HepG2 (cell line): ENCODE measurements at regions not wholly inside any gene's neighbourhood (a gene's known extent, or its start where the extent isn't known, plus 50 kb on each side); places are given as distances from the start of the nearest gene placed in this dataset.

Experiments
- ATF1 ChIP-seq: IDR thresholded peaks from 2 replicates; pipeline ENCODE4 v1.6.1; 2016; ENCODE audit warnings: mild to moderate bottlenecking, control low read depth
- BHLHE40 ChIP-seq: IDR thresholded peaks from 2 replicates; pipeline ENCODE4 v1.6.1; 2011; ENCODE audit warnings: low read length, improper control_type of control experiment
- EP300 ChIP-seq, 3 experiments: sonication (generic) in 1 of 3; formaldehyde crosslinking in 1 of 3; IDR thresholded peaks; 2 replicates each; pipeline versions ENCODE4 v1.5.1 to v1.6.1; 2011 to 2020; ENCODE audit warnings: low read depth in 2 of 3, low read length in 2 of 3, borderline replicate concordance in 1 of 3, improper control_type of control experiment in 1 of 3, mild to moderate bottlenecking in 1 of 3, missing genetic modification reagents in 1 of 3, moderate library complexity in 1 of 3
- HNRNPUL1 ChIP-seq: fragments of 200-400 bp; formaldehyde crosslinking; IDR thresholded peaks from 2 replicates; pipeline ENCODE4 v1.6.1; 2017; ENCODE audit warnings: low read depth, mild to moderate bottlenecking, low read length, moderate library complexity
- SMC3 ChIP-seq: IDR thresholded peaks from 2 replicates; pipeline ENCODE4 v1.6.1; 2011; ENCODE audit warnings: low read length, improper control_type of control experiment
- SRSF1 ChIP-seq: fragments of 200-400 bp; formaldehyde crosslinking; optimal IDR thresholded peaks from 2 replicates; pipeline ENCODE3; 2017; ENCODE audit warnings: mild to moderate bottlenecking, low read depth, low read length, moderate library complexity
- ZHX1 ChIP-seq: sonication (generic); formaldehyde crosslinking; IDR thresholded peaks from 2 replicates; pipeline ENCODE4 v1.8.1; 2022; ENCODE audit warnings: low read depth, mild to moderate bottlenecking, missing genetic modification reagents

- no peak for TF ChIP-seq BHLHE40
- no peak for TF ChIP-seq EP300 (IDR thresholded peaks at IDR 0.05; ENCODE audit: low read depth in 2 of 2, low read length in 2 of 2)
- no peak for TF ChIP-seq EP300 (CRISPR knock-in tag; IDR thresholded peaks at IDR 0.05; ENCODE audit: borderline replicate concordance)
- no peak for TF ChIP-seq SMC3
- TF ChIP-seq ZHX1 (CRISPR knock-in tag), result no peak
- TF ChIP-seq HNRNPUL1, result no peak
- TF ChIP-seq ATF1, result no peak
- no peak for TF ChIP-seq SRSF1
These were observed 151.9 kb upstream of the TLE3 start for GRCh38 chr15:70249616-70250015.
